Thyroid gland (tissue), 4 donors: ENCODE measurements at regions not wholly inside any gene's neighbourhood (a gene's known extent, or its start where the extent isn't known, plus 50 kb on each side); places are given as distances from the start of the nearest gene placed in this dataset.

Experiments used
- DNase-seq, 2 donors: peaks; one replicate each; pipeline ENCODE4 v3.0.0-alpha.2; 2019
- H3K27ac ChIP-seq, 3 donors: fragments of 200-600 bp; sonication (generic); 1 replicate in 2 of 3; 2 replicates in 1 of 3; pipeline ENCODE4 v1.5.1; 2016 to 2019; ENCODE audit warnings: mild to moderate bottlenecking in 1 of 3, moderate library complexity in 1 of 3
- H3K27me3 ChIP-seq: fragments of 200-600 bp; sonication (generic); one replicate; pipeline ENCODE4 v1.5.1; 2019
- H3K36me3 ChIP-seq, 2 donors: fragments of 200-600 bp; sonication (generic); one replicate each; pipeline ENCODE4 v1.5.1; 2016 to 2019
- H3K4me1 ChIP-seq, 2 donors: fragments of 200-600 bp; sonication (generic); one replicate each; pipeline ENCODE4 v1.5.1; 2017 to 2019
- H3K4me3 ChIP-seq, 3 donors: fragments of 200-600 bp; sonication (generic); replicated peaks in 1 of 3; 1 replicate in 2 of 3; 2 replicates in 1 of 3; pipeline ENCODE4 v1.5.1; 2016; ENCODE audit warnings: mild to moderate bottlenecking in 1 of 3
- H3K9me3 ChIP-seq: fragments of 200-600 bp; sonication (generic); one replicate; pipeline ENCODE4 v1.5.1; 2017
- CTCF ChIP-seq, 6 experiments: fragments of 200-600 bp in 3 of 6; fragments of 450-650 bp in 3 of 6; sonication (generic) in 3 of 6; IDR thresholded peaks; one replicate each; pipeline ENCODE4 v1.5.1; 2016 to 2019; ENCODE audit warnings: antibody characterized with exemption in 6 of 6, mild to moderate bottlenecking in 2 of 6, inconsistent platforms in 1 of 6, moderate library complexity in 1 of 6
- POLR2A ChIP-seq, 2 donors: fragments of 450-650 bp; IDR thresholded peaks; one replicate each; pipeline ENCODE4 v1.6.1; 2017; ENCODE audit warnings: antibody characterized with exemption in 2 of 2, mild to moderate bottlenecking in 2 of 2, moderate library complexity in 1 of 2
- WGBS, 2 donors: methylation state at CpG; one replicate each; pipeline ENCODE4 v1.1.5; 2017; 5-methylcytosine and 5-hydroxymethylcytosine counted together
- intact Hi-C: fragments of 100-400 bp; cut with DNase I; formaldehyde crosslinking; loops from one replicate; pipeline ENCODE4 v1.15.1; 2023

GRCh38 chr22:48700180-48700565 lies 1127.5 kb downstream of the BRD1 start:
- H3K36me3 ChIP-seq = no peaks in the 10 kb centered on the region
- WGBS, 2 donors = 73 to 76% methylated on average over 13 of the region's 13 CpGs
- no peaks in the 10 kb centered on the region for H3K4me1 ChIP-seq
- no peaks in the 10 kb centered on the region for H3K27me3 ChIP-seq
- H3K4me3 ChIP-seq = no peak overlapping the region
- H3K27ac ChIP-seq = no peak overlapping the region
- DNase-seq = no peak
- no peaks in the 10 kb centered on the region for H3K9me3 ChIP-seq
- no peak for TF ChIP-seq POLR2A (IDR thresholded peaks at IDR 0.05)
- TF ChIP-seq CTCF (IDR thresholded peaks at IDR 0.05) = no peak
- intact Hi-C loops = no loop called here

GRCh38 chr22:48699511-48699910 lies 1128.2 kb downstream of the BRD1 start:
- Histone ChIP-seq H3K27me3 (no peaks in the 10 kb centered on the region), H3K4me1 (no peaks in the 10 kb centered on the region), H3K36me3 (no peaks in the 10 kb centered on the region), H3K27ac (no peak overlapping the region), H3K4me3 (no peak overlapping the region), H3K9me3 (no peaks in the 10 kb centered on the region)
- DNase-seq = no peak
- intact Hi-C loops = no loop called here
- 76 to 82% methylated on average over 17 of the region's 17 CpGs for WGBS, 2 donors
- TF ChIP-seq CTCF (IDR thresholded peaks at IDR 0.05) (no peak), POLR2A (IDR thresholded peaks at IDR 0.05) (no peak)

GRCh38 chr22:48698618-48699017 lies 1129.1 kb downstream of the BRD1 start:
- Histone ChIP-seq H3K4me1 (no peaks in the 10 kb centered on the region), H3K36me3 (no peaks in the 10 kb centered on the region), H3K4me3 (no peak overlapping the region), H3K27ac (no peak overlapping the region), H3K9me3 (no peaks in the 10 kb centered on the region), H3K27me3 (no peaks in the 10 kb centered on the region)
- no peak for DNase-seq
- 80 to 85% methylated on average over 6 to 9 of the region's 13 CpGs for WGBS, 2 donors
- intact Hi-C loops = no loop called here
- TF ChIP-seq POLR2A (IDR thresholded peaks at IDR 0.05) (no peak), CTCF (IDR thresholded peaks at IDR 0.05) (no peak)

- H3K4me1 ChIP-seq = no peaks in the 10 kb centered on the region
- no peaks in the 10 kb centered on the region for H3K36me3 ChIP-seq
- no peaks in the 10 kb centered on the region for H3K27me3 ChIP-seq
- no peak for DNase-seq
- WGBS, 2 donors = 93 to 95% methylated on average over 6 of the region's 6 CpGs
- H3K27ac ChIP-seq = no peak overlapping the region
- intact Hi-C loops = no loop called here
- TF ChIP-seq CTCF (IDR thresholded peaks at IDR 0.05) (no peak), POLR2A (IDR thresholded peaks at IDR 0.05) (no peak)
- H3K4me3 ChIP-seq = no peak overlapping the region
- no peaks in the 10 kb centered on the region for H3K9me3 ChIP-seq
Observed at GRCh38 chr22:48697694-48698276, 1129.9 kb downstream of the BRD1 start.

- Histone ChIP-seq H3K27me3 (no peaks in the 10 kb centered on the region), H3K27ac (no peak overlapping the region), H3K4me1 (no peaks in the 10 kb centered on the region), H3K36me3 (no peaks in the 10 kb centered on the region), H3K4me3 (no peak overlapping the region), H3K9me3 (no peaks in the 10 kb centered on the region)
- DNase-seq = no peak
- 62 to 81% methylated on average over 3 of the region's 3 CpGs for WGBS, 2 donors
- intact Hi-C loops = no loop called here
- TF ChIP-seq CTCF (IDR thresholded peaks at IDR 0.05) (no peak), POLR2A (IDR thresholded peaks at IDR 0.05) (no peak)
Observed at GRCh38 chr22:48697223-48697622, 1130.5 kb downstream of the BRD1 start.
